GM23338 (cell line): ENCODE measurements at regions not wholly inside any gene's neighbourhood (a gene's known extent, or its start where the extent isn't known, plus 50 kb on each side); places are given as distances from the start of the nearest gene placed in this dataset.

ENCODE experiments used
- ATAC-seq: fragments of 200-7000 bp; cut with Tn5 transposase; 3 replicates; pipeline ENCODE4 v1.9.1; 2020
- DNase-seq: peaks from one replicate; pipeline ENCODE4 v3.0.0-alpha.2; 2015; ENCODE audit warnings: low spot score
- H2AFZ ChIP-seq: fragments of 200-600 bp; sonication (generic); 2 replicates; pipeline ENCODE4 v1.8.0; 2016; ENCODE audit warnings: antibody characterized with exemption, mild to moderate bottlenecking, moderate library complexity
- H3F3A ChIP-seq: fragments of 200-600 bp; sonication (generic); replicated peaks from 2 replicates; pipeline ENCODE4 v1.8.0; 2017; ENCODE audit warnings: antibody characterized with exemption, mixed run types, low read depth
- H3K27ac ChIP-seq: fragments of 200-600 bp; sonication (generic); 2 replicates; pipeline ENCODE4 v1.6.1; 2016; ENCODE audit warnings: low read depth
- H3K27me3 ChIP-seq: fragments of 200-600 bp; sonication (generic); 2 replicates; pipeline ENCODE4 v1.8.0; 2016; ENCODE audit warnings: mild to moderate bottlenecking, mixed run types, moderate library complexity; ENCODE audit not compliant: insufficient read depth
- H3K36me3 ChIP-seq: fragments of 200-600 bp; sonication (generic); 2 replicates; pipeline ENCODE4 v1.8.0; 2016; ENCODE audit warnings: mild to moderate bottlenecking; ENCODE audit not compliant: insufficient read depth
- H3K4me1 ChIP-seq: fragments of 200-600 bp; sonication (generic); 2 replicates; pipeline ENCODE4 v1.8.0; 2016; ENCODE audit warnings: mild to moderate bottlenecking, moderate library complexity; ENCODE audit not compliant: insufficient read depth
- H3K4me2 ChIP-seq: fragments of 200-600 bp; sonication (generic); 2 replicates; pipeline ENCODE4 v1.7.1; 2017; ENCODE audit warnings: mixed run types
- H3K4me3 ChIP-seq: fragments of 200-600 bp; sonication (generic); 2 replicates; pipeline ENCODE4 v1.6.1; 2016; ENCODE audit warnings: mixed run types
- H3K79me2 ChIP-seq: fragments of 200-600 bp; sonication (generic); replicated peaks from 2 replicates; pipeline ENCODE4 v1.8.0; 2017; ENCODE audit warnings: mild to moderate bottlenecking; ENCODE audit not compliant: insufficient read depth
- H3K9me2 ChIP-seq: fragments of 200-600 bp; sonication (generic); 2 replicates; pipeline ENCODE4 v1.8.0; 2017; ENCODE audit not compliant: insufficient read depth
- H4K20me1 ChIP-seq: fragments of 200-600 bp; sonication (generic); replicated peaks from 2 replicates; pipeline ENCODE4 v1.8.0; 2017; ENCODE audit warnings: mild to moderate bottlenecking; ENCODE audit not compliant: insufficient read depth
- H3K27ac Mint-ChIP-seq: 2 replicates; pipeline ENCODE4 v1.8.0; 2020; ENCODE audit warnings: inconsistent platforms, mild to moderate bottlenecking, moderate library complexity, mixed read lengths
- H3K27me3 Mint-ChIP-seq: 3 replicates; pipeline ENCODE4 v1.8.0; 2022; ENCODE audit warnings: low read depth, mild to moderate bottlenecking, moderate library complexity, mixed read lengths, inconsistent platforms; ENCODE audit not compliant: insufficient read depth, poor library complexity
- H3K36me3 Mint-ChIP-seq: 3 replicates; pipeline ENCODE4 v1.8.0; 2021; ENCODE audit warnings: low read depth, mild to moderate bottlenecking, inconsistent platforms, moderate library complexity, mixed read lengths
- H3K4me1 Mint-ChIP-seq: 3 replicates; pipeline ENCODE4 v1.8.0; 2020; ENCODE audit warnings: mild to moderate bottlenecking, inconsistent platforms, mixed read lengths
- H3K4me3 Mint-ChIP-seq: 3 replicates; pipeline ENCODE4 v1.8.0; 2021; ENCODE audit warnings: moderate library complexity, mild to moderate bottlenecking, inconsistent platforms, mixed read lengths
- H3K9me3 Mint-ChIP-seq: 3 replicates; pipeline ENCODE4 v1.8.0; 2020; ENCODE audit warnings: moderate library complexity, mild to moderate bottlenecking, inconsistent platforms, mixed read lengths
- EZH2 ChIP-seq: fragments of 200-600 bp; sonication (generic); IDR thresholded peaks from one replicate; pipeline ENCODE4 v1.8.0; 2017; ENCODE audit warnings: antibody characterized with exemption, mild to moderate bottlenecking, low read depth; ENCODE audit not compliant: unreplicated experiment
- EZH2phosphoT487 ChIP-seq: fragments of 200-600 bp; sonication (generic); IDR thresholded peaks from one replicate; pipeline ENCODE4 v1.8.1; 2018; ENCODE audit warnings: antibody characterized with exemption; ENCODE audit not compliant: unreplicated experiment
- JUNB ChIP-seq: IDR thresholded peaks from one replicate; pipeline ENCODE4 v1.6.1; 2016; ENCODE audit warnings: antibody characterized with exemption; ENCODE audit not compliant: unreplicated experiment
- ZNF114 ChIP-seq: fragments of 250-450 bp; sonication (Bioruptor Pico); IDR thresholded peaks from 2 replicates; pipeline ENCODE4 v1.5.0; 2020; ENCODE audit warnings: mild to moderate bottlenecking, moderate library complexity
- ZNF331 ChIP-seq: fragments of 250-450 bp; sonication (Bioruptor Pico); IDR thresholded peaks from 2 replicates; pipeline ENCODE4 v1.5.0; 2020; ENCODE audit warnings: low read depth, mild to moderate bottlenecking, moderate library complexity
- TF ChIP-seq, protein P1 (sequence below): IDR thresholded peaks from 2 replicates; pipeline ENCODE4 v1.6.1; 2016; ENCODE audit warnings: antibody characterized with exemption
- TF ChIP-seq, protein P2 (sequence below), 2 experiments: fragments of 200-600 bp in 1 of 2; sonication (generic) in 1 of 2; conservative IDR thresholded peaks; 2 replicates each; pipeline versions ENCODE4 v1.5.1 to v1.6.1; 2016 to 2017; ENCODE audit warnings: antibody characterized with exemption in 2 of 2, low read depth in 2 of 2, mild to moderate bottlenecking in 2 of 2, moderate library complexity in 1 of 2
- TF ChIP-seq, protein P3 (sequence below): fragments of 250-450 bp; sonication (Bioruptor Pico); IDR thresholded peaks from 2 replicates; pipeline ENCODE4 v1.5.0; 2020; ENCODE audit warnings: mild to moderate bottlenecking, moderate library complexity

DNA sequence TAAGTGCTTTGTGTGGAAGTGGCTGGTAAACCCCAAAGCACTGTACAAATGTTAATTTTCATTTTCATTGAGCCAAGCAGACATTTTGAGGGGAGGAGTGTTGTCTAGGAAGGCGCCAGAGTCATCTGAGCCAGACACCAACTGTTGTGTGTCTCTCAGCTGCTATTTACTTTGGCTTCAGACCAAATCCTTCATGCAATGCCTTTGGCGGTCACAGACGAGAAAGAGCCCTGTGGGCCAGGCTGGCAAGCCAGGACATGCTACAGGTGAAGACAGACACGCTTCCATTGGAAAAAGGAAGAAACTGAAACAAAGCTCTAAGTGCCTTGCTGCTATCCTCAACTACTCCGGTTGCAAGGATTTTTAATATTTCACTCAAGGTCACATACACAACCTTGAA, 115.4 kb upstream of the CDC42EP3 start:
- Histone ChIP-seq H3K4me2 (no peak overlapping the region), H3K4me3 (no peak overlapping the region), H3K36me3 (peaks cover 9% of the 10 kb centered on the region), H3K27me3 (no peaks in the 10 kb centered on the region), H3K9me2 (peaks cover 5% of the 10 kb centered on the region; the same call in 1 of the 2 replicates), H3K4me1 (no peaks in the 10 kb centered on the region), H2AFZ (no peak overlapping the region), H3F3A (no peaks in the 10 kb centered on the region), H3K27ac (no peak overlapping the region), H4K20me1 (no peaks in the 10 kb centered on the region), H3K79me2 (no peaks in the 10 kb centered on the region)
- TF ChIP-seq, protein P1, sequence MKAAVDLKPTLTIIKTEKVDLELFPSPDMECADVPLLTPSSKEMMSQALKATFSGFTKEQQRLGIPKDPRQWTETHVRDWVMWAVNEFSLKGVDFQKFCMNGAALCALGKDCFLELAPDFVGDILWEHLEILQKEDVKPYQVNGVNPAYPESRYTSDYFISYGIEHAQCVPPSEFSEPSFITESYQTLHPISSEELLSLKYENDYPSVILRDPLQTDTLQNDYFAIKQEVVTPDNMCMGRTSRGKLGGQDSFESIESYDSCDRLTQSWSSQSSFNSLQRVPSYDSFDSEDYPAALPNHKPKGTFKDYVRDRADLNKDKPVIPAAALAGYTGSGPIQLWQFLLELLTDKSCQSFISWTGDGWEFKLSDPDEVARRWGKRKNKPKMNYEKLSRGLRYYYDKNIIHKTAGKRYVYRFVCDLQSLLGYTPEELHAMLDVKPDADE = no peak
- TF ChIP-seq EZH2phosphoT487 = no peak
- TF ChIP-seq, protein P2, sequence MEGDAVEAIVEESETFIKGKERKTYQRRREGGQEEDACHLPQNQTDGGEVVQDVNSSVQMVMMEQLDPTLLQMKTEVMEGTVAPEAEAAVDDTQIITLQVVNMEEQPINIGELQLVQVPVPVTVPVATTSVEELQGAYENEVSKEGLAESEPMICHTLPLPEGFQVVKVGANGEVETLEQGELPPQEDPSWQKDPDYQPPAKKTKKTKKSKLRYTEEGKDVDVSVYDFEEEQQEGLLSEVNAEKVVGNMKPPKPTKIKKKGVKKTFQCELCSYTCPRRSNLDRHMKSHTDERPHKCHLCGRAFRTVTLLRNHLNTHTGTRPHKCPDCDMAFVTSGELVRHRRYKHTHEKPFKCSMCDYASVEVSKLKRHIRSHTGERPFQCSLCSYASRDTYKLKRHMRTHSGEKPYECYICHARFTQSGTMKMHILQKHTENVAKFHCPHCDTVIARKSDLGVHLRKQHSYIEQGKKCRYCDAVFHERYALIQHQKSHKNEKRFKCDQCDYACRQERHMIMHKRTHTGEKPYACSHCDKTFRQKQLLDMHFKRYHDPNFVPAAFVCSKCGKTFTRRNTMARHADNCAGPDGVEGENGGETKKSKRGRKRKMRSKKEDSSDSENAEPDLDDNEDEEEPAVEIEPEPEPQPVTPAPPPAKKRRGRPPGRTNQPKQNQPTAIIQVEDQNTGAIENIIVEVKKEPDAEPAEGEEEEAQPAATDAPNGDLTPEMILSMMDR (conservative IDR thresholded peaks at IDR 0.05; ENCODE audit: low read depth in 2 of 2) = no peak
- no peak for TF ChIP-seq EZH2
- TF ChIP-seq, protein P3, sequence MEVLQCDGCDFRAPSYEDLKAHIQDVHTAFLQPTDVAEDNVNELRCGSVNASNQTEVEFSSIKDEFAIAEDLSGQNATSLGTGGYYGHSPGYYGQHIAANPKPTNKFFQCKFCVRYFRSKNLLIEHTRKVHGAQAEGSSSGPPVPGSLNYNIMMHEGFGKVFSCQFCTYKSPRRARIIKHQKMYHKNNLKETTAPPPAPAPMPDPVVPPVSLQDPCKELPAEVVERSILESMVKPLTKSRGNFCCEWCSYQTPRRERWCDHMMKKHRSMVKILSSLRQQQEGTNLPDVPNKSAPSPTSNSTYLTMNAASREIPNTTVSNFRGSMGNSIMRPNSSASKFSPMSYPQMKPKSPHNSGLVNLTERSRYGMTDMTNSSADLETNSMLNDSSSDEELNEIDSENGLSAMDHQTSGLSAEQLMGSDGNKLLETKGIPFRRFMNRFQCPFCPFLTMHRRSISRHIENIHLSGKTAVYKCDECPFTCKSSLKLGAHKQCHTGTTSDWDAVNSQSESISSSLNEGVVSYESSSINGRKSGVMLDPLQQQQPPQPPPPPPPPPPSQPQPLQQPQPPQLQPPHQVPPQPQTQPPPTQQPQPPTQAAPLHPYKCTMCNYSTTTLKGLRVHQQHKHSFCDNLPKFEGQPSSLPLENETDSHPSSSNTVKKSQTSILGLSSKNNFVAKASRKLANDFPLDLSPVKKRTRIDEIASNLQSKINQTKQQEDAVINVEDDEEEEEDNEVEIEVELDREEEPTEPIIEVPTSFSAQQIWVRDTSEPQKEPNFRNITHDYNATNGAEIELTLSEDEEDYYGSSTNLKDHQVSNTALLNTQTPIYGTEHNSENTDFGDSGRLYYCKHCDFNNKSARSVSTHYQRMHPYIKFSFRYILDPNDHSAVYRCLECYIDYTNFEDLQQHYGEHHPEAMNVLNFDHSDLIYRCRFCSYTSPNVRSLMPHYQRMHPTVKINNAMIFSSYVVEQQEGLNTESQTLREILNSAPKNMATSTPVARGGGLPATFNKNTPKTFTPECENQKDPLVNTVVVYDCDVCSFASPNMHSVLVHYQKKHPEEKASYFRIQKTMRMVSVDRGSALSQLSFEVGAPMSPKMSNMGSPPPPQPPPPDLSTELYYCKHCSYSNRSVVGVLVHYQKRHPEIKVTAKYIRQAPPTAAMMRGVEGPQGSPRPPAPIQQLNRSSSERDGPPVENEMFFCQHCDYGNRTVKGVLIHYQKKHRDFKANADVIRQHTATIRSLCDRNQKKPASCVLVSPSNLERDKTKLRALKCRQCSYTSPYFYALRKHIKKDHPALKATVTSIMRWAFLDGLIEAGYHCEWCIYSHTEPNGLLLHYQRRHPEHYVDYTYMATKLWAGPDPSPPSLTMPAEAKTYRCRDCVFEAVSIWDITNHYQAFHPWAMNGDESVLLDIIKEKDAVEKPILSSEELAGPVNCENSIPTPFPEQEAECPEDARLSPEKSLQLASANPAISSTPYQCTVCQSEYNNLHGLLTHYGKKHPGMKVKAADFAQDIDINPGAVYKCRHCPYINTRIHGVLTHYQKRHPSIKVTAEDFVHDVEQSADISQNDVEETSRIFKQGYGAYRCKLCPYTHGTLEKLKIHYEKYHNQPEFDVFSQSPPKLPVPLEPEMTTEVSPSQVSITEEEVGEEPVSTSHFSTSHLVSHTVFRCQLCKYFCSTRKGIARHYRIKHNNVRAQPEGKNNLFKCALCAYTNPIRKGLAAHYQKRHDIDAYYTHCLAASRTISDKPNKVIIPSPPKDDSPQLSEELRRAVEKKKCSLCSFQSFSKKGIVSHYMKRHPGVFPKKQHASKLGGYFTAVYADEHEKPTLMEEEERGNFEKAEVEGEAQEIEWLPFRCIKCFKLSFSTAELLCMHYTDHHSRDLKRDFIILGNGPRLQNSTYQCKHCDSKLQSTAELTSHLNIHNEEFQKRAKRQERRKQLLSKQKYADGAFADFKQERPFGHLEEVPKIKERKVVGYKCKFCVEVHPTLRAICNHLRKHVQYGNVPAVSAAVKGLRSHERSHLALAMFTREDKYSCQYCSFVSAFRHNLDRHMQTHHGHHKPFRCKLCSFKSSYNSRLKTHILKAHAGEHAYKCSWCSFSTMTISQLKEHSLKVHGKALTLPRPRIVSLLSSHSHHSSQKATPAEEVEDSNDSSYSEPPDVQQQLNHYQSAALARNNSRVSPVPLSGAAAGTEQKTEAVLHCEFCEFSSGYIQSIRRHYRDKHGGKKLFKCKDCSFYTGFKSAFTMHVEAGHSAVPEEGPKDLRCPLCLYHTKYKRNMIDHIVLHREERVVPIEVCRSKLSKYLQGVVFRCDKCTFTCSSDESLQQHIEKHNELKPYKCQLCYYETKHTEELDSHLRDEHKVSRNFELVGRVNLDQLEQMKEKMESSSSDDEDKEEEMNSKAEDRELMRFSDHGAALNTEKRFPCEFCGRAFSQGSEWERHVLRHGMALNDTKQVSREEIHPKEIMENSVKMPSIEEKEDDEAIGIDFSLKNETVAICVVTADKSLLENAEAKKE (CRISPR knock-in tag) = no peak
- no peak for TF ChIP-seq JUNB
- no peak for TF ChIP-seq ZNF114
- no peak for TF ChIP-seq ZNF331 (CRISPR knock-in tag)
- Mint-ChIP-seq H3K4me1 (no peaks in the 10 kb centered on the region), H3K27me3 (no peaks in the 10 kb centered on the region), H3K4me3 (no peak overlapping the region), H3K36me3 (peaks cover 4% of the 10 kb centered on the region; the same call in 2 of the 3 replicates), H3K9me3 (peaks cover 21% of the 10 kb centered on the region), H3K27ac (no peak overlapping the region)
- ATAC-seq (no peak), DNase-seq (no peak)
